Activated CD4-positive, alpha-beta T cell treated with anti-CD3 and anti-CD28 coated beads, Interleukin-10, Interleukin-2, amounts not matched to agents 100 ng/mL and 50 ng/mL, durations not matched to agents 16 hours and 8 hours (primary cell): ENCODE measurements at regions not wholly inside any gene's neighbourhood (a gene's known extent, or its start where the extent isn't known, plus 50 kb on each side); places are given as distances from the start of the nearest gene placed in this dataset.

Experiments
- DNase-seq: peaks from one replicate; pipeline ENCODE4 v3.0.0-alpha.2; 2020

- no peak for DNase-seq
These were observed 248.8 kb upstream of the KLHL1 start for GRCh38 chr13:70357031-70357430.

DNA sequence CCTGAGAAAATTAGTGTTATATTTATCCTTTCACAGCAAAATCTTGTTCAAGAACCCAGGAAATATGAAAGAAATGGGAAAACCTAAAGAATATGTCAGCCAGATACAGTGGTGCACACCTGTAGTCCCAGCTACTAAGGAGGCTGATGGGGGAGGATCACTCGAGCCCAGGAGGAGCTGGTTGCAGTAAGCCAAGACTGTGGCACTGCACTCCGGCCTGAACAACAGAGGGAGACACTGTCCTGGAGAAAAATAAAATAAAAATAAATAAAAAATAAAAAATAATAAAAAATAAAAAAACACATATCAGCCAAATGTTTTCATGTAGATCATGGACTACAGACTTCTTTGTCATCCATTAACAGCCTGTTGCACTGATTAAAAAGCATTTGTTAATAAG lies 244.8 kb upstream of the KLHL1 start:
- no peak for DNase-seq

GRCh38 chr13:70347947-70348620 lies 239.8 kb upstream of the KLHL1 start:
- no peak for DNase-seq

DNA sequence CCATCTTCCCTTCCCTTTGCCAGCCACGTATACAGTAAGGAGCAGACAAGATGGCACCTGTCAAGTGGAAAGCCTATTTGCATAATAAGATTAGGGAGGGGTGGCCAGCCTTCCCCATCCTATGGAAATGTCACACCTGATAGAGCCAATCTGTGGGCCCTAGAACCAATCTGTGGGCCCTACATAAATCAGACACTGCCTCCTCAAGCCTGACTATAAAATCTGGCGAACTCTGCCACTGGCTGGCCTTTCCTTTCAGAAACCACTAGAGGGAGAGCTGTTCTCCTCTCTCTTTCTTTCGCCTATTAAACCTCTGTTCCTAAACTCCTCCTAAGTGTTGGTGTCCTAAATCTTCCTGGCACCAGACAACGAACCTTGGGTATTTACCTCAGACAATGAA lies 231.5 kb upstream of the KLHL1 start:
- DNase-seq, result no peak

- DNase-seq, result no peak
These were observed 230.4 kb upstream of the KLHL1 start for GRCh38 chr13:70338609-70339008.

DNA sequence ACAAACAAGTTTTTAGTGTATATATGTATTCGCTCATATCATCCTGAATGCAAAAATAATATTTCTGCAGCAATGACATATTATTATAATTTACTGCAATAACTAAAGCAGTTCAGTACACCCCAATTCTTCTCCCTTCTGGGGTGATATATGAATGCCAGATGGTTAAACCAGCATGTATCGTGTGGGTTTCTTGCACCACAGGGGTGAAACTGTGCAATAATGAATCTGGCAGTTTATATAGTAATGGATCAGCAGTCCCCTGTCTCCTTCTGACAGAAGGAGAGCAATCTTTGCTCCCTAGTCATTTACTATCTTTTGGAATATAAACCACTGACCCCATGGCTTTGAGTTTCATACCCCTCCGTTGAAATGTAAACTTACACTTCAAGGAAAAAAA lies 228.6 kb upstream of the KLHL1 start:
- DNase-seq, result no peak

DNA sequence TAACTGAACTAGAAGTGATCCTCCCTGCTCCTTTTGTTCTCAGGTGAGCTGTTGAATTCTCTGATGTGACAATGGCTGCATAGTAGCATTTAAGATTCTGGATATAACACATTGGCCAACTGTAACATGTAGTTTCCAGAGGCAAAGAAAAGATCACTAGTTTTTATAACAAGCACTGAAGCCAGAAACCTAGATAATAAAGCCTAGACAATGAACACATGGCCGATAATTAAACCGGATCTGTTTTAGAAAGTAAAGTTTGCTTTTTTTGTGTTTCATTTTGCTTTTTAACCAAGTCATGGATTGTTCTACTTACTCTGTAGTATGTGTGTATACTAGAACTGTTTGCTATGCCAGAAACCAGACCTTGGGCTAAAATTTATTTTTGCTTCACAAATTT lies 225.5 kb upstream of the KLHL1 start:
- no peak for DNase-seq

DNA sequence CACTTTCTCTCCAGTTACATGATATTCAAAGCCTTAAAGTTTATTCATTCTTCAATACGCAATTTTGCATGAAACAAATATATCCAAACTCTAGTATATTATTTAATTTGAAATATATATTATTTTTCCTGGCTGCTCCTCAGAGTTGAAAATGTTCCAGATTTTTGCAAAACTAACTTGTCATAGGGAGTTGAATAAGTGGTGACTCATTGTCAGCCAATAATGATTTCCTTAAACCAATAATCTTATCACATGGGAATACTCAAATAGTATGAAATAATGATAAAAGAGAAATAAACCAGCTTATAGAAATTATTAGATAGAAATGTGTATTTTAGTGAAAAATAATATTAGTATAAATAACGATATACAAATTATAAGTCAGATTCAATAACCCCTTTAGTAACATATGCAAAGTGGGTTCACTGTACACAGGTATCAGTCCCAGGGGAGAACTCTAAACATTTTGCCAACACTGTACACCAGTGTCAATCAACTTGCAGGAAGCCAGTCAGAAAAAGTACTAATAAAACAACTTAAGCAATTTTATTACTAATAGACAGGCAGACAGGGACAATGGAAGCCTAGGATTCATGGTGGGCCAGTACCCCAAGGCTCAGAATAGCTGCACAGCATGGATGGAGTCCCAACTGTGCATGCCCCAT lies 222.6 kb upstream of the KLHL1 start:
- no peak for DNase-seq

DNA sequence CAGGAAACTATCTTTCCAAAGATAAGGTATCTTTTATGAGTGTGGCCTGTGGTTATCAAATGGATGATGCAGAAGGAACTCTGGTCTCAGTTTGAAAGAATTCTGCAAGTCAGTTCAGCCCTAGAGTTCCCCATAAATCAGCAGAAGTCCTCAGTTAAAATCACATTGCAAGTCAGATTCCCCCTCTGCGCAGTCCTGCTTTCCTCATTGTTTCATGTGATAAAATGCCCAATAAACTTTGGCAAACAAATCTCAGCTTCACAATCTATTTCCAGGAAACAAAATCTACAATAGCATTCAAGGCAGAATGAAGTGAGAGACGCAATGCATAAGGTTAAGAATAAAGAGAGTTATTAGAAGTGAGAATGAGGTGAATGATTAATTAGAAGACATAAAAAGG lies 216.3 kb upstream of the KLHL1 start:
- DNase-seq, result no peak

DNA sequence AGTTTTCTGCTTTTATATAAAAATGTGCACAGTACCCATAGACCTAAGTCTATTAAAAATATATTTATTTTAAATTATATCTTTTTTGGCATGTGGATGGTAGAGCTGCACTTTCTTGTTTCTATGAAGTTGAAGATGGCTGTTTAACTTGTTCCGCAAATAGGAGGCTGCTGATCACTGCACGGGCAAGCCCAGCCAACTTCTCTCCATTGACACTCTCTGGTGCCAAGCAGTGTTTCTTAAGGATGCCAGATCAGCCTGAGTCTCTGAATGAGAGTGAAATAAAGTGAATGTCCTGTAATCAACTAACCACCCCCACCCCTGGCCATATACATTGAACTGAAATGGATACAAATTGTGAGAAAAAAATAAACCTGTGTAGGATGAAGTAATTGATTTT lies 202.9 kb upstream of the KLHL1 start:
- no peak for DNase-seq

DNA sequence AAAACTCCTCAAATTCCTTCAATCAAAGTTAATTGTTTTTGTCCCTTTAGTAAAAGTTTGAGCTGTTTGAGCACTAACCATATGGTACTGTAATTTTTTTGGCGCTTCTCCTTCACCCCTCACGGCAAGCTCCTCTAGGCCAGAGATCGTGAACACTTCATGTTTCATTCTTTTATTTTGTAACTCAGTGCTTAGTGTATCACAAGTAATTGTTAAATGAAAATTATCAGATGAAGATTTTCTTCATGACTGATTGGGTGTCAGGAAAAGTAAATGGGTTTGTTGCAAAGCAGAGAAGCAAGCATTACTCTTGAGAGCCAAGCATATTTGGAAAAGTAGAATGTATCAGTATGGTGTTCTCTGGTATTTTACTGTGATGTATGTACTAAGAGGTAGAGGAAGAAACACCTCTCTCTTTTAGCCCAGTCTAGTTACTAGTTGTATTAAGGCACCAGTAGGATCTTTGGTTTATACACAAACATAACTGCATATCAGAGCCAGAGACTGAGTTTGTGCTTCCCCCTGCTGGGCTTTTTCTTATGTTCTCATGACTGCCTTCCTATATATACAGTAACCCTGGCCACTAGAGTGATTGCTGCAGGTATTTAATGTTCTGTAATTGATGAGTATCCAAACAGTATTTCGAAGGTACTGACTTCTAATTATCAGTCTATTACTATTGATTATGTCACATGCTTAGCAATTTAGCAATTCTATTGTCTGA lies 202.3 kb upstream of the KLHL1 start:
- DNase-seq, result no peak

DNA sequence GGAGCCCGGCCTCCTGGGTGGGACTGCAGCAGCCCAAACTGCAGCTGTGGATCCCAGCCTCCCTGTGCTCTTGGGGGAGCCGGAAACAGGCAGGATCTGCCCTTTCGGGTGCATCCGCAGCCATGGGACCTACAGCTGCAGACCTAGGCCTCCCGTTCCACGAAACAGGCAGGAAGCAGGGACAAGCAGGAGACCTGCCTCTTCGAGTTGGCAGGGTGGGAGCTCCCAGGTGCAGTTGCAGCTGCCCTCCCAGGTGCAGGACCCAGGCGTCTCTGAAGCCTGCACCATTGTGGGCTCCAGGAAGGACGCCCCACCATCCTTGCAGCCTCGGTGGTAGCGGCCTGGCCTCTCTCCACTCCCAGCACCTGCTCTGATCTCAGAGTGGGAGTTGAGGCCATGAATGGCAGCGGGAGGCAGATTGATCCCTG lies 189.0 kb upstream of the KLHL1 start:
- no peak for DNase-seq

DNA sequence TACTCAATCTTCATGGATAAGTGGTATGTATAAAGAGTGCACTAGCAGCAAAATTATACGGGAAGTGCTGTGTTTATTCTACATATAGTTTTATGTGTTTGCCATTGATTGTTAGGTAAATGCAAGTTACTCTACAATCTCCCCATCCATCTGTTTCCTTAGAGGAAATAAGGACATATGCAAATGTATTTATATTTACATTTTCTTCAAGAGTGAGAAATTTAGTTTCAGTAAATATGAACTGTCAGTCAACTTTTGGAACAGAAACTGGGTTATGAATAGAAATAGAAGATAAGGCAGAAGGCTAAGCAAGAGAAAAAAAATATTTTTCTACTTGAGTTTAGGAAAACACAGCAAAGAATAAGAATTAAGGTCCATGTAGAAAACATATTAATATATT lies 176.1 kb upstream of the KLHL1 start:
- no peak for DNase-seq

DNA sequence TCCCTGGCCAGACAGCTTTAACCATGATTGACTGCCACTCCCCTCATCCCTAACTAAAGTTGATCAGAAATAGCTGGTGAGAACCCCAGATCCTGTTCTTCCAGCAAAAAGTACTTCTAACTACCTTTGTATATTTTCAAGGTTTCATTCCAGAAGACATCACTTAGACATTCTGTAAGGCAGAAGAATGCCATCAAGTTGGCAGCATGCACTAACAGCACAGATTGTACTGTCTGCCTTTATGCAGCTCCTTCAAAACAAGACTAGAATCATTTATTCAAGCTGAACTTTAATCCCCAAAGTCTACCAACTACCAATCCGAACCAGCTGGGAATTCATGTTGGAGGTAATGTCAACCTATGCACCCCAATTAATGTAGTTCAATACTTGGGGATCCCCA lies 167.6 kb upstream of the KLHL1 start:
- no peak for DNase-seq

DNA sequence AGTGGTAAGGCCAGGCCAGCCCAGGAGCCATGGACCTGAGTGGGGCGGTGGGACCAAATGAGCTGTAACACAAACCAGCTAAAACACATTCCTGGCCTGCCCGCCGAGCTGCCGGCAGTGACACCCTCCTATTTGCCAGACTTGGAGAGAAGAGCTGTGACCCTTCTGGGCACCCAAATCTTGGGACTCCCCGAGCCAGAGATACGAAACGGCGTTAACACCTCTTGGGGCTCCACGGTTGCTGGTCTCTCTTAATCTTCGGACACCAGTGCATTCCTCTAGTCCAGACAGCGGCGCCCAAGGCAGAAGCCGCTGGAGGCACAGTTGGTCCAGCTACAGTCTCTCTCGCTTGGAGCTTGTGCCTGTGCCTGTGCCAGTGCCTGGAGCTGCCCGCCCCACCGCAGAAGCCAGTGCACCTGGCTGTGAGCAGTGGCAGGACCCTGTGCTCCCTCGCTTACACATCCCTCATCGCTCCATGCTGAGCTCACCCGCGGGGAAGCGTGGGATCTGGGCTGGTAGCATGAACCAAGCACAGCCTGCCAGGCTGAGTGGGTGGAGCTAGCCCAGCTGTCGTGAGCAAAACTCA lies 147.2 kb upstream of the KLHL1 start:
- no peak for DNase-seq

DNA sequence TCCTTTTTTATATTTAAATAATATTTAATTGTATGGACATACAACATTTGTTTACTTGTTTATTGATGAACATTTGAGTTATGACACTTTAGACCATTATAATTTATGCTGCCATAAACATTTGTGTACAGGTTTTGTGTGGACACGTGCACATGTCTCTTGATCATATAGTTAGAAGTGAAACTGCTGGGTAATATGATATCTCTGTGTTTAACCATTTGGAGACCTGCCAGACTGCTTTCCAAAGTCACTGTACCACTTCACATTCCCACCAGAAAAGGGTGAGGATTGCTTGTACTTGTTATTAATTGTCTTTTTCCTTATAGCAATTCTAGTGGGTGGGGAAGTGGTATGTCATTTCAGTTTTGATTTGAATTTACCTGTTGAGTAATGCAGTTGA lies 145.6 kb upstream of the KLHL1 start:
- DNase-seq, result no peak

DNA sequence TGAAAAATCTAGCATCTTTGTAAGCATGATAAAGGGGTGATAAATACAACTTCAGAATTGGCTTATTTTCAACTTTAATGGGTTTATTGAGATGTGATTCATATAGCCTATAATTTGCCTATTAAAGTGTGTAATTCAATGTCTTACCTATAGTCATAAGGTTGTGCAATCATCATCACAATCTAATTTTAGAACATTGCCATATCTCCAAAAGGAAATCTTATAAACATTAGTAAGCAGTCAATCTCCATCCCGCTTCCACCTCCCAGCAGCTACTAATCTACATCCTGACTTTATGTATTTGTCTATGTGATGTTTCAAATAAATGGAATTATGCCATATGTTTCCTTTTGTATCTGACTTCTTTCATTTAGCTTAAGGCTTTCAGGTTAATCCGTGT lies 145.2 kb upstream of the KLHL1 start:
- DNase-seq, result no peak

DNA sequence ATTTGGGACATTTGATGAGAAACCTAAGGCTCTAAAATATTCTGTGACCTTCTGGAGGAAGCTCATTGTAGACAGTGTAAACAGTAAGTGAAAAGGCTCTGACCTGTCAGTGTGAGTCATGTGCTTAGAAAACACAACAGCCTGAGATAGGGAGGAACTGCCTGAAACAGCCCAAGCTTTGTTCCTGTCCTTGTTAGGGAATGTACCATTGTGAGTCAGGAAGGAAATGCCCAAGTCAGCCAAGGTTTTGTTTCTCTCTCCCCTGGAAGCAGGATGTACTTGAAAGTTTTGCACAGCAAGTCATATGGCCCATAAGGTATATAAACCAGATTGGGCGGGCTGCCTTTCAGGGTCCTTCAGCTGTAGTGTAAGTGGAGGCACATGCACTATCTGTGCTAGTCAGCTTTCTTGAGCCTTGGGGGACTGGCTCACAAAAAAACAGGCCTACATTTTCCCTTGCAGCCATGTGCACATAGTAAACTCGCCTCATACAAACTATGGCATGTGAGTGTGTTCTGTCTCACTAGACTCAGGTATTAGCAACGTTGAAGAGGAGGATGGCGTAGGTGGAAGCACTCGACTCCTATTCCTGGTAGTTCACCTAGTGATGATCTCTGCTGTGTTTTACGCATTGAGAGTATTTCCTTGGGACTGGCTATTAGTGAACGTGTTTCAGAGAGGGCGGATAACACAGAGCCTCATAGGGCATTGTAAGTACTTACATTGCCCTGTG lies 141.2 kb upstream of the KLHL1 start:
- DNase-seq, result no peak

DNA sequence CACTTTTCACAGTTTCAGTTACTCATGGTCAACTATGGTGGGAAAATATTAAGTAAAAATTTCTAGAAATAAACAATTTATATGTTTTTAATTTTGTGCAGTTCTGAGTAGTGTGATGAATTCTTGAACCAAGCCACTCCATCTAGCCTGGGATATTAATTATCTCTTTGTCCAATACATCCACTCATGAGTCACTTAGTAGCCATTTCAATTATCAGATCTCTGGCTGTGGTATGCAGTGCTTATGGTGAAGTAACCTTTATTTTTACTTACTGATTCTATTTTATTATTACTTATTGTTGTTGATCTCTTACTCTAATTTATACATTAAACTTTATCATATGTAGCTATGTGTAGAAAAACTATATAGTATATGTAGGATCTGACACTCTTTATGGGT lies 128.9 kb upstream of the KLHL1 start:
- DNase-seq, result no peak

DNA sequence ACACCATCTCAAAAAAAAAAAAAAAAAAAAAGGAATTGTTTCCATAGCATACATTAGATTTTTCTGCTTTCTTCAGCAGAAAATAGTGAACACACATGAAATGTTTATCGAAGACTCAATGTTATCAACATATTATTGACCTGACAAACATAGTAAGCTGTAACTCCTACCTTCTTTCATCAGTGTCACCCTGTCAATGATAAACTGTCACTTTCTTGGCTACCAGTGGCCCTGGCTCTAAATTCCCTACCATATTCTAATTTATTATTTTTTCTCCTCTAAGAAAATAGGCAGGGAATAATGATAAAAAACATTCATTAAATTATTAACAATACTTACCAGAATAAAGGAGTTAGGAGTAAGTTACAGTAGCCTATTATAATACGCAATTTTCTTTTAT lies 127.3 kb upstream of the KLHL1 start:
- DNase-seq, result no peak

DNA sequence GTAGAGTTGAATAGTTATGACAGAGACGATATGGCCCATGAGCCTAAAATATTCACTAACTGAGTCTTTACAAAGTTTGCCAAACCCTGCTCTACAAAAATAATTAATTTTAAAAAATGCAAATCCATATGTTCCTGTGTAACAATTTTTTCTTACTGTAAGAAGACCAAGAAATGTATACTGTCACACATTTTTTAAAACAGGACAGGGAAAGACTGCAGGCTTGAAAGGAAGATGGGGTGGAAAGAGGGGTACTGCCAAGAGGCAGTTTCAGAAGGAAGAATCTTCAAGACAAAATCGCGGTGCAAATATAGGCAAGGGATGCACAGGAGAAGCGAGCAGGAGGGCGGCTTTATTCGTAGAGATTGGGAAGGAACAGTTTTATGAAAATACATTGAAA lies 115.7 kb upstream of the KLHL1 start:
- DNase-seq, result no peak

GRCh38 chr13:70222926-70223325 lies 114.7 kb upstream of the KLHL1 start:
- DNase-seq, result no peak

GRCh38 chr13:70218618-70219017 lies 110.4 kb upstream of the KLHL1 start:
- no peak for DNase-seq
